Vagina (tissue), 2 donors: ENCODE measurements at regions not wholly inside any gene's neighbourhood (a gene's known extent, or its start where the extent isn't known, plus 50 kb on each side); places are given as distances from the start of the nearest gene placed in this dataset.
"Not testable (repeated sequence)": the region's sequence is repeated elsewhere in the genome, so short reads cannot be mapped to it uniquely, and the experiment has no call there.

Source experiments
- DNase-seq, 2 donors: peaks; one replicate each; pipeline ENCODE4 v3.0.0-alpha.2; 2017; ENCODE audit errors: extremely low spot score in 2 of 2
- H3K27ac ChIP-seq: fragments of 200-600 bp; sonication (generic); one replicate; pipeline ENCODE4 v1.5.1; 2019
- H3K27me3 ChIP-seq: fragments of 200-600 bp; sonication (generic); one replicate; pipeline ENCODE4 v1.5.1; 2019
- H3K36me3 ChIP-seq, 2 donors: fragments of 200-600 bp; sonication (generic); one replicate each; pipeline ENCODE4 v1.5.1; 2017 to 2019
- H3K4me1 ChIP-seq: fragments of 200-600 bp; sonication (generic); one replicate; pipeline ENCODE4 v1.5.1; 2019
- H3K4me3 ChIP-seq, 2 donors: fragments of 200-600 bp; sonication (generic); 1 replicate in 1 of 2; 2 replicates in 1 of 2; pipeline ENCODE4 v1.5.1; 2016 to 2019
- H3K9me3 ChIP-seq: fragments of 200-600 bp; sonication (generic); one replicate; pipeline ENCODE4 v1.5.1; 2019
- POLR2A ChIP-seq, 2 donors: fragments of 450-650 bp; IDR thresholded peaks; one replicate each; pipeline ENCODE4 v1.6.1; 2017; ENCODE audit warnings: antibody characterized with exemption in 2 of 2, mild to moderate bottlenecking in 2 of 2, moderate library complexity in 2 of 2
- POLR2AphosphoS5 ChIP-seq, 2 donors: sonication (generic); formaldehyde crosslinking; IDR thresholded peaks; one replicate each; pipeline ENCODE4 v1.9.0; 2017; ENCODE audit warnings: antibody characterized with exemption in 2 of 2, mild to moderate bottlenecking in 2 of 2, low read depth in 1 of 2; ENCODE audit not compliant: insufficient read depth in 1 of 2
- intact Hi-C: fragments of 100-400 bp; cut with DNase I; formaldehyde crosslinking; loops from one replicate; pipeline ENCODE4 v1.15.1; 2023
- TF ChIP-seq, protein P1 (sequence below), 3 experiments: fragments of 450-650 bp in 2 of 3; fragments of 200-600 bp in 1 of 3; sonication (generic) in 1 of 3; IDR thresholded peaks; one replicate each; pipeline ENCODE4 v1.5.1; 2017 to 2019; ENCODE audit warnings: antibody characterized with exemption in 3 of 3, mild to moderate bottlenecking in 2 of 3, moderate library complexity in 2 of 3

GRCh38 chr14:49249022-49249421 is 337.2 kb downstream of the RPS29 start:
- intact Hi-C loops: no loop called here
- no peak overlapping the region for H3K4me3 ChIP-seq
- no peak for TF ChIP-seq POLR2AphosphoS5 (IDR thresholded peaks at IDR 0.05; ENCODE audit: insufficient read depth in 1 of 2, low read depth in 1 of 2)
- TF ChIP-seq POLR2A (IDR thresholded peaks at IDR 0.05): no peak
- TF ChIP-seq, protein P1, sequence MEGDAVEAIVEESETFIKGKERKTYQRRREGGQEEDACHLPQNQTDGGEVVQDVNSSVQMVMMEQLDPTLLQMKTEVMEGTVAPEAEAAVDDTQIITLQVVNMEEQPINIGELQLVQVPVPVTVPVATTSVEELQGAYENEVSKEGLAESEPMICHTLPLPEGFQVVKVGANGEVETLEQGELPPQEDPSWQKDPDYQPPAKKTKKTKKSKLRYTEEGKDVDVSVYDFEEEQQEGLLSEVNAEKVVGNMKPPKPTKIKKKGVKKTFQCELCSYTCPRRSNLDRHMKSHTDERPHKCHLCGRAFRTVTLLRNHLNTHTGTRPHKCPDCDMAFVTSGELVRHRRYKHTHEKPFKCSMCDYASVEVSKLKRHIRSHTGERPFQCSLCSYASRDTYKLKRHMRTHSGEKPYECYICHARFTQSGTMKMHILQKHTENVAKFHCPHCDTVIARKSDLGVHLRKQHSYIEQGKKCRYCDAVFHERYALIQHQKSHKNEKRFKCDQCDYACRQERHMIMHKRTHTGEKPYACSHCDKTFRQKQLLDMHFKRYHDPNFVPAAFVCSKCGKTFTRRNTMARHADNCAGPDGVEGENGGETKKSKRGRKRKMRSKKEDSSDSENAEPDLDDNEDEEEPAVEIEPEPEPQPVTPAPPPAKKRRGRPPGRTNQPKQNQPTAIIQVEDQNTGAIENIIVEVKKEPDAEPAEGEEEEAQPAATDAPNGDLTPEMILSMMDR (IDR thresholded peaks at IDR 0.05): no peak
- no peaks in the 10 kb centered on the region for H3K9me3 ChIP-seq
- H3K27ac ChIP-seq: no peak overlapping the region
- no peaks in the 10 kb centered on the region for H3K27me3 ChIP-seq
- H3K4me1 ChIP-seq: no peaks in the 10 kb centered on the region
- DNase-seq: no peak
- no peaks in the 10 kb centered on the region for H3K36me3 ChIP-seq

DNA sequence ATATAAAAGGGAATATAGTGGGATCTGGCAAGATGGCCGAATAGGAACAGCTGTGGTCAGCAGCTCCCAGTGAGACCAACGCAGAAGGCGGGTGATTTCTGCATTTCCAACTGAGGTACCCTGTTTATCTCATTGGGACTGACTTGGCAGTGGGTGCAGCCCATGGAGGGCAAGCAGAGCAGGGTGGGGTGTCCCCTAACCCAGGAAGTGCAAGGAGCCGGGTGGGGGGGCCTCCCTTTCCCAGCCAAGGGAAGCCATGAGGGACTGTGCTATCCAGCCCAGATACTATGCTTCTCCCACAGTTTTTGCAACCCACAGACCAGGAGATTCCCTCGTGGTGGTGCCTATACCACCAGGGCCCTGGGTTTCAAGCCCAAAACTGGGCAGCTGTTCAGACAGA is 342.4 kb downstream of the RPS29 start:
- intact Hi-C loops, H3K27ac ChIP-seq, H3K4me1 ChIP-seq, DNase-seq, H3K27me3 ChIP-seq, H3K4me3 ChIP-seq, H3K36me3 ChIP-seq, H3K9me3 ChIP-seq: not testable (repeated sequence)

DNA sequence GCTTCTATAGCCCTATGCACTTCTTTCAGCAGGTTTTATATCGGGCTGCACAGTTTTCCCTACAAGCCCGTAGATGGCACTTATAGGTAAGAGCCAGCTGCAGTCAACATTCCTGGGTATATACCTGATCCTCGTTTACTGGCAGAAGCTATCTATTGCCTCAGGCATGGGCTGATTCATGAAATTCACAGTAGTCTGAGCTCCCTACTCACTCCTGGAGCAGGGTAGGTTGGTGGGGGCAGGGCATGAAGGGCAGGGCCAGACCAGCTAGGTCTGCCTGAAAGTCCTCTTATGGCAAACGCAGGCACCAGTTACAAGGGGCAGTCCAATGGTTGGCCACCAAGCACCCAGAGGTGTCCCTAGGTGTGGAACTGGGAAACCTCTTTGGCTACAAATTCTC is 345.8 kb downstream of the RPS29 start:
- intact Hi-C loops: no loop called here
- Histone ChIP-seq H3K4me3 (no peak overlapping the region), H3K27me3 (no peaks in the 10 kb centered on the region), H3K9me3 (no peaks in the 10 kb centered on the region), H3K27ac (no peak overlapping the region), H3K36me3 (no peaks in the 10 kb centered on the region), H3K4me1 (no peaks in the 10 kb centered on the region)
- DNase-seq: no peak
- TF ChIP-seq POLR2A (IDR thresholded peaks at IDR 0.05) (no peak), POLR2AphosphoS5 (IDR thresholded peaks at IDR 0.05; ENCODE audit: insufficient read depth in 1 of 2, low read depth in 1 of 2) (no peak)
- TF ChIP-seq, protein P1 (IDR thresholded peaks at IDR 0.05): no peak

- H3K36me3 ChIP-seq: no peaks in the 10 kb centered on the region
- H3K4me3 ChIP-seq: no peak overlapping the region
- no peaks in the 10 kb centered on the region for H3K4me1 ChIP-seq
- intact Hi-C loops: no loop called here
- TF ChIP-seq POLR2A (IDR thresholded peaks at IDR 0.05) (no peak), POLR2AphosphoS5 (IDR thresholded peaks at IDR 0.05; ENCODE audit: insufficient read depth in 1 of 2, low read depth in 1 of 2) (no peak)
- TF ChIP-seq, protein P1 (IDR thresholded peaks at IDR 0.05): no peak
- no peaks in the 10 kb centered on the region for H3K27me3 ChIP-seq
- no peak overlapping the region for H3K27ac ChIP-seq
- no peak for DNase-seq
- no peaks in the 10 kb centered on the region for H3K9me3 ChIP-seq
Measured at GRCh38 chr14:49228552-49228951, 357.6 kb downstream of the RPS29 start.

GRCh38 chr14:49221316-49221715 is 364.9 kb downstream of the RPS29 start:
- Histone ChIP-seq H3K4me1 (no peaks in the 10 kb centered on the region), H3K36me3 (no peaks in the 10 kb centered on the region), H3K27me3 (no peaks in the 10 kb centered on the region), H3K4me3 (no peak overlapping the region), H3K27ac (no peak overlapping the region), H3K9me3 (no peaks in the 10 kb centered on the region)
- TF ChIP-seq POLR2A (IDR thresholded peaks at IDR 0.05) (no peak), POLR2AphosphoS5 (IDR thresholded peaks at IDR 0.05; ENCODE audit: insufficient read depth in 1 of 2, low read depth in 1 of 2) (no peak)
- TF ChIP-seq, protein P1 (IDR thresholded peaks at IDR 0.05): no peak
- intact Hi-C loops: no loop called here
- DNase-seq: no peak

DNA sequence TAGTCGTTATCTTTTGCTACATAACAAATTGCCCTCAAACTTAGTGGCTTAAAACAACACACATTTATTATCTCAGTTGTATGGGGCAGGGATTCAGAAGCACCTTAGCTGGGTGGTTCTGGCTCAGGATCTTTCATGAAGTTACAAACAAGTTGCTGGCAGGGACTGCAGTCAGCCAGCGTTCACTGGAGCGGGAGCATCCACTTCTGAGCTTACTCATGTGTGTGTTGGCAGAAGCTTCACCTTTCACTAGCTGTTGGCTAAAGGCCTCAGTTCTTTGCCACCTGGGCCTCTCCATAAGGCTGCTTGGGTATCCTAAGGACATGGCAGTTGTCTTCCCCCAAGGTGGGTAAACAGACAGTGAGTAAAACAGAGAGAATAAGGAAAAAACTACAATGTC is 365.7 kb downstream of the RPS29 start:
- intact Hi-C loops: no loop called here
- TF ChIP-seq POLR2A (IDR thresholded peaks at IDR 0.05) (no peak), POLR2AphosphoS5 (IDR thresholded peaks at IDR 0.05; ENCODE audit: insufficient read depth in 1 of 2, low read depth in 1 of 2) (no peak)
- TF ChIP-seq, protein P1 (IDR thresholded peaks at IDR 0.05): no peak
- Histone ChIP-seq H3K9me3 (no peaks in the 10 kb centered on the region), H3K27me3 (no peaks in the 10 kb centered on the region), H3K36me3 (no peaks in the 10 kb centered on the region), H3K4me3 (no peak overlapping the region), H3K27ac (no peak overlapping the region), H3K4me1 (no peaks in the 10 kb centered on the region)
- DNase-seq: no peak
